ENCODE measurements at regions not wholly inside any gene's neighbourhood (a gene's known extent, or its start where the extent isn't known, plus 50 kb on each side); places are given as distances from the start of the nearest gene placed in this dataset.

DNA sequence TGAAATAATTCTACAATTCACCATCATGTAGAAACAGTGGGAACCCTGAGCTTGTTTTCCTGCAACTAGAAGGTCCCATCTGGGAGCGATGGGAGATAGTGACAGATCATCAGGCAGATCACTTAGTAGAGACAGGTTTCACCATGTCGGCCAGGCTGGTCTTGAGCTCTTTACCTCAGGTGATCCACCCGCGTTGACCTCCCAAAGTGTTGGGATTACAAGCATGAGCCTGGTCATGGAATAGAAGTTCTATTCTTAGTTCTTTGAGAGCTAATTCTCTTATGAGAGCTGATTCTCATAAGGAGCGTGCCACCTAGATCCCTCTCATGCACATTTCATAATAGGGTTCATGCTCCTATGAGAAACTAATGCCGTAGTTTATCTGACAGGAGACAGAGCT, 778.0 kb upstream of the AUTS2 start:
- Histone ChIP-seq H2AFZ (ENCODE audit: low read length) (no peak overlapping the region), H3K36me3 (ENCODE audit: insufficient read depth, low read length) (no peaks in the 10 kb centered on the region), H3K27ac (ENCODE audit: low read depth, low read length) (no peak overlapping the region), H4K20me1 (ENCODE audit: insufficient read depth, low read length) (no peaks in the 10 kb centered on the region), H3K27me3 (ENCODE audit: insufficient read depth, low read length) (no peaks in the 10 kb centered on the region), H3K4me2 (ENCODE audit: insufficient read depth, low read length) (no peak overlapping the region), H3K4me3 (ENCODE audit: insufficient read depth, low read length) (no peak overlapping the region), H3K4me1 (ENCODE audit: insufficient read depth, low read length) (no peaks in the 10 kb centered on the region), H3K79me2 (ENCODE audit: insufficient read depth, low read length) (no peaks in the 10 kb centered on the region), H3K9me3 (ENCODE audit: low read depth, low read length) (peaks cover 3% of the 10 kb centered on the region)
- TF ChIP-seq, protein P1, sequence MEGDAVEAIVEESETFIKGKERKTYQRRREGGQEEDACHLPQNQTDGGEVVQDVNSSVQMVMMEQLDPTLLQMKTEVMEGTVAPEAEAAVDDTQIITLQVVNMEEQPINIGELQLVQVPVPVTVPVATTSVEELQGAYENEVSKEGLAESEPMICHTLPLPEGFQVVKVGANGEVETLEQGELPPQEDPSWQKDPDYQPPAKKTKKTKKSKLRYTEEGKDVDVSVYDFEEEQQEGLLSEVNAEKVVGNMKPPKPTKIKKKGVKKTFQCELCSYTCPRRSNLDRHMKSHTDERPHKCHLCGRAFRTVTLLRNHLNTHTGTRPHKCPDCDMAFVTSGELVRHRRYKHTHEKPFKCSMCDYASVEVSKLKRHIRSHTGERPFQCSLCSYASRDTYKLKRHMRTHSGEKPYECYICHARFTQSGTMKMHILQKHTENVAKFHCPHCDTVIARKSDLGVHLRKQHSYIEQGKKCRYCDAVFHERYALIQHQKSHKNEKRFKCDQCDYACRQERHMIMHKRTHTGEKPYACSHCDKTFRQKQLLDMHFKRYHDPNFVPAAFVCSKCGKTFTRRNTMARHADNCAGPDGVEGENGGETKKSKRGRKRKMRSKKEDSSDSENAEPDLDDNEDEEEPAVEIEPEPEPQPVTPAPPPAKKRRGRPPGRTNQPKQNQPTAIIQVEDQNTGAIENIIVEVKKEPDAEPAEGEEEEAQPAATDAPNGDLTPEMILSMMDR (IDR thresholded peaks at IDR 0.05; ENCODE audit: extremely low read depth, low read depth, low read length): no peak
- DNase-seq (ENCODE audit: insufficient read length, low spot score, missing footprints): no peak

- TF ChIP-seq, protein P1 (IDR thresholded peaks at IDR 0.05; ENCODE audit: extremely low read depth, low read depth, low read length): no peak
- Histone ChIP-seq H4K20me1 (ENCODE audit: insufficient read depth, low read length) (no peaks in the 10 kb centered on the region), H3K36me3 (ENCODE audit: insufficient read depth, low read length) (no peaks in the 10 kb centered on the region), H3K79me2 (ENCODE audit: insufficient read depth, low read length) (no peaks in the 10 kb centered on the region), H2AFZ (ENCODE audit: low read length) (no peak overlapping the region), H3K9me3 (ENCODE audit: low read depth, low read length) (peaks cover 3% of the 10 kb centered on the region), H3K4me3 (ENCODE audit: insufficient read depth, low read length) (no peak overlapping the region), H3K4me2 (ENCODE audit: insufficient read depth, low read length) (no peak overlapping the region), H3K27me3 (ENCODE audit: insufficient read depth, low read length) (no peaks in the 10 kb centered on the region), H3K4me1 (ENCODE audit: insufficient read depth, low read length) (no peaks in the 10 kb centered on the region), H3K27ac (ENCODE audit: low read depth, low read length) (no peak overlapping the region)
- no peak for DNase-seq (ENCODE audit: insufficient read length, low spot score, missing footprints)
Measured at GRCh38 chr7:68821846-68822245, 776.4 kb upstream of the AUTS2 start.

- Histone ChIP-seq H3K9me3 (ENCODE audit: low read depth, low read length) (no peaks in the 10 kb centered on the region), H4K20me1 (ENCODE audit: insufficient read depth, low read length) (no peaks in the 10 kb centered on the region), H3K4me3 (ENCODE audit: insufficient read depth, low read length) (no peak overlapping the region), H3K27ac (ENCODE audit: low read depth, low read length) (no peak overlapping the region), H3K4me2 (ENCODE audit: insufficient read depth, low read length) (no peak overlapping the region), H2AFZ (ENCODE audit: low read length) (no peak overlapping the region), H3K79me2 (ENCODE audit: insufficient read depth, low read length) (no peaks in the 10 kb centered on the region), H3K36me3 (ENCODE audit: insufficient read depth, low read length) (no peaks in the 10 kb centered on the region), H3K4me1 (ENCODE audit: insufficient read depth, low read length) (no peaks in the 10 kb centered on the region), H3K27me3 (ENCODE audit: insufficient read depth, low read length) (no peaks in the 10 kb centered on the region)
- no peak for DNase-seq (ENCODE audit: insufficient read length, low spot score, missing footprints)
- TF ChIP-seq, protein P1 (IDR thresholded peaks at IDR 0.05; ENCODE audit: extremely low read depth, low read depth, low read length): no peak
Measured at GRCh38 chr7:68823996-68824780, 774.1 kb upstream of the AUTS2 start.

- peak overlapping the region; percentile 74 for H2AFZ ChIP-seq (ENCODE audit: low read length)
- no peaks in the 10 kb centered on the region for H3K36me3 ChIP-seq (ENCODE audit: insufficient read depth, low read length)
- H3K79me2 ChIP-seq (ENCODE audit: insufficient read depth, low read length): no peaks in the 10 kb centered on the region
- no peak for DNase-seq (ENCODE audit: insufficient read length, low spot score, missing footprints)
- H3K27me3 ChIP-seq (ENCODE audit: insufficient read depth, low read length): no peaks in the 10 kb centered on the region
- no peak overlapping the region for H3K27ac ChIP-seq (ENCODE audit: low read depth, low read length)
- TF ChIP-seq, protein P1 (IDR thresholded peaks at IDR 0.05; ENCODE audit: extremely low read depth, low read depth, low read length): no peak
- H3K4me2 ChIP-seq (ENCODE audit: insufficient read depth, low read length): peak overlapping the region; percentile 45
- no peak overlapping the region for H3K4me3 ChIP-seq (ENCODE audit: insufficient read depth, low read length)
- no peaks in the 10 kb centered on the region for H3K9me3 ChIP-seq (ENCODE audit: low read depth, low read length)
- no peaks in the 10 kb centered on the region for H4K20me1 ChIP-seq (ENCODE audit: insufficient read depth, low read length)
- H3K4me1 ChIP-seq (ENCODE audit: insufficient read depth, low read length): no peaks in the 10 kb centered on the region
Measured at GRCh38 chr7:68828575-68828974, 769.7 kb upstream of the AUTS2 start.

Data from osteoblast (primary cell).